Endothelial cell of umbilical vein (primary cell): ENCODE measurements at regions not wholly inside any gene's neighbourhood (a gene's known extent, or its start where the extent isn't known, plus 50 kb on each side); places are given as distances from the start of the nearest gene placed in this dataset.

Experiments
- CTCF ChIP-seq, 2 donors: IDR thresholded peaks; 1 replicate in 1 of 2; 2 replicates in 1 of 2; pipeline ENCODE4 v1.5.1; 2011; ENCODE audit warnings: low read length in 2 of 2, mild to moderate bottlenecking in 2 of 2, moderate library complexity in 2 of 2, control low read depth in 1 of 2, inconsistent platforms in 1 of 2, low read depth in 1 of 2; ENCODE audit not compliant: insufficient read depth in 1 of 2; ENCODE audit errors: extremely low read depth in 1 of 2
- POLR2A ChIP-seq: IDR thresholded peaks from 2 replicates; pipeline ENCODE4 v1.6.1; 2012; ENCODE audit warnings: low read depth, mild to moderate bottlenecking, control low read depth, low read length

- no peak for TF ChIP-seq POLR2A
- TF ChIP-seq CTCF (IDR thresholded peaks at IDR 0.05; ENCODE audit: extremely low read depth in 1 of 2, insufficient read depth in 1 of 2, low read depth in 1 of 2, low read length in 2 of 2): no peak
These were observed 194.4 kb downstream of the BCOR start for GRCh38 chrX:39903343-39903742.
